Omental fat pad (tissue), 1 donor: ENCODE measurements at regions not wholly inside any gene's neighbourhood (a gene's known extent, or its start where the extent isn't known, plus 50 kb on each side); places are given as distances from the start of the nearest gene placed in this dataset. TPM values are rescaled to one million over a fixed set of nuclear protein-coding genes. Genes with fewer than 3 reads are reported as not detected.

ENCODE experiments used
- small RNA-seq: library from RNA; depleted of rRNA; stranded (forward); fragments of <200 nt; gene quantifications from one replicate; pipeline ENCODE3, GENCODE V24; 2016

Small RNA genes lying in the stretch of these regions (small RNA-seq; reads per million reads assigned to genes)
- not detected for gene RF00572
